ENCODE measurements at regions not wholly inside any gene's neighbourhood (a gene's known extent, or its start where the extent isn't known, plus 50 kb on each side); places are given as distances from the start of the nearest gene placed in this dataset.

GRCh38 chr2:12821656-12822055 lies 104.9 kb downstream of the TRIB2 start:
- Histone ChIP-seq H2AFZ (ENCODE audit: control insufficient read depth, low read length) (no peak overlapping the region), H3K4me2 (ENCODE audit: control insufficient read depth, extremely low read depth, insufficient read depth, low read depth, low read length) (no peak overlapping the region), H3K9me3 (ENCODE audit: control insufficient read depth, low read depth, low read length) (no peaks in the 10 kb centered on the region), H3K27ac (ENCODE audit: control insufficient read depth, insufficient read depth, low read length) (no peak overlapping the region), H3K9ac (ENCODE audit: control insufficient read depth, extremely low read depth, insufficient read depth, low read length) (no peak overlapping the region), H3K36me3 (ENCODE audit: control insufficient read depth in 2 of 2, extremely low read depth in 1 of 2, insufficient read depth in 2 of 2, low read length in 2 of 2) (no peaks in the 10 kb centered on the region), H3K4me1 (ENCODE audit: control insufficient read depth, extremely low read depth, insufficient read depth, low read length) (peaks cover 19% of the 10 kb centered on the region), H4K20me1 (ENCODE audit: control insufficient read depth, extremely low read depth, insufficient read depth, low read length) (no peaks in the 10 kb centered on the region), H3K79me2 (ENCODE audit: control insufficient read depth, insufficient read depth, low read length) (no peaks in the 10 kb centered on the region), H3K27me3 (ENCODE audit: control insufficient read depth, extremely low read depth, insufficient read depth, low read length) (no peaks in the 10 kb centered on the region), H3K4me3 (ENCODE audit: control insufficient read depth in 2 of 3, extremely low read depth in 1 of 3, insufficient read depth in 2 of 3, low read depth in 1 of 3, low read length in 3 of 3) (no peak overlapping the region), H3K9me1 (ENCODE audit: control insufficient read depth, extremely low read depth, insufficient read depth, low read length) (no peaks in the 10 kb centered on the region)
- dilution Hi-C loops (cut with MboI; ENCODE audit: extremely low pct_ligation_motif_present, low sequenced_read_pairs): no loop called here
- TF ChIP-seq EZH2 (IDR thresholded peaks at IDR 0.05; ENCODE audit: low read length) (no peak), CTCF (optimal IDR thresholded peaks at IDR 0.05 in 1 of 3, IDR thresholded peaks at IDR 0.05 in 1 of 3, conservative IDR thresholded peaks at IDR 0.05 in 1 of 3; ENCODE audit: extremely low read depth in 1 of 3, insufficient read depth in 2 of 3, low read length in 3 of 3) (no peak)
- FAIRE-seq: no peak
- DNase-seq (ENCODE audit: low read depth, low spot score): no peak

GRCh38 chr2:12824351-12824777 lies 107.6 kb downstream of the TRIB2 start:
- H3K9ac ChIP-seq (ENCODE audit: control insufficient read depth, extremely low read depth, insufficient read depth, low read length): no peak overlapping the region
- H3K36me3 ChIP-seq (ENCODE audit: control insufficient read depth in 2 of 2, extremely low read depth in 1 of 2, insufficient read depth in 2 of 2, low read length in 2 of 2): no peaks in the 10 kb centered on the region
- no peak for DNase-seq (ENCODE audit: low read depth, low spot score)
- peaks cover 5% of the 10 kb centered on the region for H3K4me1 ChIP-seq (ENCODE audit: control insufficient read depth, extremely low read depth, insufficient read depth, low read length)
- dilution Hi-C loops (cut with MboI; ENCODE audit: extremely low pct_ligation_motif_present, low sequenced_read_pairs): no loop called here
- no peaks in the 10 kb centered on the region for H3K79me2 ChIP-seq (ENCODE audit: control insufficient read depth, insufficient read depth, low read length)
- H2AFZ ChIP-seq (ENCODE audit: control insufficient read depth, low read length): no peak overlapping the region
- H3K27me3 ChIP-seq (ENCODE audit: control insufficient read depth, extremely low read depth, insufficient read depth, low read length): no peaks in the 10 kb centered on the region
- TF ChIP-seq EZH2 (IDR thresholded peaks at IDR 0.05; ENCODE audit: low read length) (no peak), CTCF (optimal IDR thresholded peaks at IDR 0.05 in 1 of 3, IDR thresholded peaks at IDR 0.05 in 1 of 3, conservative IDR thresholded peaks at IDR 0.05 in 1 of 3; ENCODE audit: extremely low read depth in 1 of 3, insufficient read depth in 2 of 3, low read length in 3 of 3) (no peak)
- no peaks in the 10 kb centered on the region for H3K9me3 ChIP-seq (ENCODE audit: control insufficient read depth, low read depth, low read length)
- no peak overlapping the region for H3K4me3 ChIP-seq (ENCODE audit: control insufficient read depth in 2 of 3, extremely low read depth in 1 of 3, insufficient read depth in 2 of 3, low read depth in 1 of 3, low read length in 3 of 3)
- no peaks in the 10 kb centered on the region for H3K9me1 ChIP-seq (ENCODE audit: control insufficient read depth, extremely low read depth, insufficient read depth, low read length)
- no peak for FAIRE-seq
- no peak overlapping the region for H3K27ac ChIP-seq (ENCODE audit: control insufficient read depth, insufficient read depth, low read length)
- no peak overlapping the region for H3K4me2 ChIP-seq (ENCODE audit: control insufficient read depth, extremely low read depth, insufficient read depth, low read depth, low read length)
- H4K20me1 ChIP-seq (ENCODE audit: control insufficient read depth, extremely low read depth, insufficient read depth, low read length): no peaks in the 10 kb centered on the region
